Endothelial cell of umbilical vein (primary cell): ENCODE measurements at regions not wholly inside any gene's neighbourhood (a gene's known extent, or its start where the extent isn't known, plus 50 kb on each side); places are given as distances from the start of the nearest gene placed in this dataset.

ENCODE experiments used
- BruUV-seq: library from RNA; stranded (reverse); fragments of 400-500 nt; replicated peaks from 2 replicates; lab custom pipeline; 2021; lab: Mats Ljungman, UMichigan
- CTCF ChIA-PET: fragments of 300-600, 350-600 bp; sonication (Branson Sonifier 250); formaldehyde crosslinking; loops from one replicate; lab custom pipeline; 2021; ENCODE audit warnings: antibody characterized with exemption, inconsistent platforms; lab: Charles Lee
- POLR2A ChIA-PET: fragments of 300-600, 350-600 bp; sonication (Branson Sonifier 250); formaldehyde crosslinking; loops from one replicate; lab custom pipeline; 2021; ENCODE audit warnings: antibody characterized with exemption, inconsistent platforms; lab: Charles Lee
- DNase-seq: peaks from one replicate; pipeline ENCODE4 v3.0.0-alpha.2; 2011; ENCODE audit warnings: low read depth, low spot score
- FAIRE-seq: peaks from 2 replicates; lab custom pipeline; 2011; peaks lifted over from hg19 to GRCh38; lab: Jason Lieb, UNC
- H2AFZ ChIP-seq: 2 replicates; pipeline ENCODE4 v1.6.0; 2012; ENCODE audit warnings: low read depth, low read length, control low read depth, inconsistent platforms
- H3K27ac ChIP-seq: 2 replicates; pipeline ENCODE4 v1.5.1; 2011; ENCODE audit warnings: low read depth, mild to moderate bottlenecking, control low read depth, low read length, moderate library complexity; ENCODE audit not compliant: insufficient read depth
- H3K27me3 ChIP-seq, 2 experiments: 2 replicates each; pipeline versions ENCODE4 v1.6.0 to v1.6.1; 2011; ENCODE audit warnings: low read length in 2 of 2, mixed read lengths in 1 of 2; ENCODE audit not compliant: control insufficient read depth in 2 of 2, insufficient read depth in 2 of 2
- H3K36me3 ChIP-seq, 2 experiments: 2 replicates in 1 of 2; 3 replicates in 1 of 2; pipeline ENCODE4 v1.5.1; 2011; ENCODE audit warnings: low read length in 2 of 2, mild to moderate bottlenecking in 1 of 2, moderate library complexity in 1 of 2; ENCODE audit not compliant: control insufficient read depth in 2 of 2, insufficient read depth in 2 of 2; ENCODE audit errors: extremely low read depth in 1 of 2
- H3K4me1 ChIP-seq: 3 replicates; pipeline ENCODE4 v1.5.1; 2011; ENCODE audit warnings: mild to moderate bottlenecking, low read length; ENCODE audit not compliant: control insufficient read depth, insufficient read depth; ENCODE audit errors: extremely low read depth
- H3K4me2 ChIP-seq: 2 replicates; pipeline ENCODE4 v1.6.1; 2011; ENCODE audit warnings: low read length, control low read depth, mixed read lengths; ENCODE audit not compliant: insufficient read depth
- H3K4me3 ChIP-seq, 3 experiments: fragments of 200-600 bp in 1 of 3; sonication (generic), shearing (Covaris generic) in 1 of 3; replicated peaks in 1 of 3; 2 replicates each; pipeline ENCODE4 v1.5.1; 2011 to 2016; ENCODE audit warnings: control low read depth in 3 of 3, low read length in 3 of 3, mild to moderate bottlenecking in 2 of 3, inconsistent platforms in 1 of 3, low read depth in 1 of 3, moderate library complexity in 1 of 3; ENCODE audit not compliant: insufficient read depth in 1 of 3
- H3K79me2 ChIP-seq: 2 replicates; pipeline ENCODE4 v1.6.0; 2012; ENCODE audit warnings: low read length, inconsistent platforms; ENCODE audit not compliant: control insufficient read depth, insufficient read depth
- H3K9ac ChIP-seq: replicated peaks from 2 replicates; pipeline ENCODE3; 2011; ENCODE audit warnings: low read length, control low read depth; ENCODE audit not compliant: insufficient read depth; ENCODE audit errors: extremely low read depth
- H3K9me1 ChIP-seq: replicated peaks from 3 replicates; pipeline ENCODE4 v1.6.0; 2011; ENCODE audit warnings: mild to moderate bottlenecking, low read length; ENCODE audit not compliant: control insufficient read depth, insufficient read depth; ENCODE audit errors: extremely low read depth
- H3K9me3 ChIP-seq: replicated peaks from 2 replicates; pipeline ENCODE4 v1.5.1; 2012; ENCODE audit warnings: low read length, inconsistent platforms; ENCODE audit not compliant: control insufficient read depth, insufficient read depth
- H4K20me1 ChIP-seq: replicated peaks from 2 replicates; pipeline ENCODE3; 2011; ENCODE audit warnings: mild to moderate bottlenecking, low read length; ENCODE audit not compliant: control insufficient read depth, insufficient read depth; ENCODE audit errors: extremely low read depth
- EZH2 ChIP-seq: IDR thresholded peaks from 2 replicates; pipeline ENCODE4 v1.6.1; 2012; ENCODE audit warnings: borderline replicate concordance, low read depth, mild to moderate bottlenecking, moderate library complexity, low read length, inconsistent platforms; ENCODE audit not compliant: severe bottlenecking
- FOS ChIP-seq: IDR thresholded peaks from 2 replicates; pipeline ENCODE4 v1.6.1; 2011; ENCODE audit warnings: mild to moderate bottlenecking, low read length, moderate library complexity, borderline replicate concordance; ENCODE audit not compliant: insufficient read depth
- GATA2 ChIP-seq: IDR thresholded peaks from 2 replicates; pipeline ENCODE4 v1.7.0; 2011; ENCODE audit warnings: low read depth, mild to moderate bottlenecking, moderate library complexity, mixed read lengths, low read length; ENCODE audit not compliant: insufficient read length, insufficient read depth
- JUN ChIP-seq: IDR thresholded peaks from 2 replicates; pipeline ENCODE4 v1.6.1; 2011; ENCODE audit warnings: borderline replicate concordance, low read depth; ENCODE audit not compliant: insufficient read length, insufficient read depth
- MYC ChIP-seq: IDR thresholded peaks from one replicate; pipeline ENCODE4 v1.6.1; 2011; ENCODE audit warnings: mild to moderate bottlenecking, low read depth, low read length
- POLR2A ChIP-seq: IDR thresholded peaks from 2 replicates; pipeline ENCODE4 v1.6.1; 2012; ENCODE audit warnings: low read depth, mild to moderate bottlenecking, control low read depth, low read length
- POLR2AphosphoS5 ChIP-seq: IDR thresholded peaks from 2 replicates; pipeline ENCODE4 v1.6.1; 2012; ENCODE audit warnings: low read depth, mild to moderate bottlenecking, control low read depth, low read length, moderate library complexity; ENCODE audit not compliant: insufficient read depth
- dilution Hi-C: fragments of 300-500 bp; cut with MboI; formaldehyde crosslinking; loops from one replicate; pipeline ENCODE4 v1.15.0; 2019; ENCODE audit warnings: low sequenced_read_pairs; ENCODE audit not compliant: extremely low pct_ligation_motif_present
- intact Hi-C: fragments of 100-400 bp; cut with micrococcal nuclease; formaldehyde crosslinking; loops from one replicate; pipeline ENCODE4 v1.10.0; 2022
- TF ChIP-seq, protein P1 (sequence below): IDR thresholded peaks from 2 replicates; pipeline ENCODE4 v1.6.1; 2011; ENCODE audit not compliant: insufficient read depth, insufficient read length
- TF ChIP-seq, protein P2 (sequence below), 2 donors: IDR thresholded peaks; 1 replicate in 1 of 2; 2 replicates in 1 of 2; pipeline ENCODE4 v1.5.1; 2011; ENCODE audit warnings: low read length in 2 of 2, mild to moderate bottlenecking in 2 of 2, moderate library complexity in 2 of 2, control low read depth in 1 of 2, inconsistent platforms in 1 of 2, low read depth in 1 of 2; ENCODE audit not compliant: insufficient read depth in 1 of 2; ENCODE audit errors: extremely low read depth in 1 of 2

DNA sequence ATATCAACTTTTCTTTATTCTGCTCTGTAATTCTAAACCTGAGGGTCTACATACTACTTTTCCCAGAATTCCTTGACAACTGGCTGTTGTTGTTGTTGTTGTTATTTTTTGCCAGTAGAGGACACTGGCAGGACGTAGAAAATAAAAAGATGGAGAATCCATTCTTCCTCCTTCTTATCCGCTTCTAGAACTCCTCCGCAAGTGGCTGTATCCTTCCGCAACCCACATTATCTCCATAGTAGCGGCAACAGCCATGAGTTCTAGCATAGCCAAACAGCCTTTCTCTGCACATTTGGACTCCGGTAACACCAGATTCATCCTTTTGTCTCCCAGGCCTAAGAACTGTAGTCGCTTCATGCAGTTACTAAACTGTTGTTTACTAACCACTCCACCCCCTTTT lies 91.1 kb upstream of the CACHD1 start:
- intact Hi-C loops (loop anchor here (5.0 kb wide), 1 partner anchor 298 kb away; no protein-coding TSS in a partner anchor), dilution Hi-C loops (no loop called here)
- BruUV-seq = no TSS peak
- H3K9me3 ChIP-seq = no peaks in the 10 kb centered on the region
- H3K9me1 ChIP-seq = no peaks in the 10 kb centered on the region
- no peak overlapping the region for H3K9ac ChIP-seq
- no peak for TF ChIP-seq POLR2A
- H3K27me3 ChIP-seq = no peaks in the 10 kb centered on the region
- DNase-seq (no peak), FAIRE-seq (no peak)
- H3K4me2 ChIP-seq = no peak overlapping the region
- H3K36me3 ChIP-seq = no peaks in the 10 kb centered on the region
- no peaks in the 10 kb centered on the region for H4K20me1 ChIP-seq
- POLR2A ChIA-PET = no interaction called here
- CTCF ChIA-PET = no interaction called here
- no peaks in the 10 kb centered on the region for H3K4me1 ChIP-seq
- H3K4me3 ChIP-seq = no peak overlapping the region
- no peaks in the 10 kb centered on the region for H3K79me2 ChIP-seq
- no peak overlapping the region for H3K27ac ChIP-seq
- H2AFZ ChIP-seq = no peak overlapping the region

DNA sequence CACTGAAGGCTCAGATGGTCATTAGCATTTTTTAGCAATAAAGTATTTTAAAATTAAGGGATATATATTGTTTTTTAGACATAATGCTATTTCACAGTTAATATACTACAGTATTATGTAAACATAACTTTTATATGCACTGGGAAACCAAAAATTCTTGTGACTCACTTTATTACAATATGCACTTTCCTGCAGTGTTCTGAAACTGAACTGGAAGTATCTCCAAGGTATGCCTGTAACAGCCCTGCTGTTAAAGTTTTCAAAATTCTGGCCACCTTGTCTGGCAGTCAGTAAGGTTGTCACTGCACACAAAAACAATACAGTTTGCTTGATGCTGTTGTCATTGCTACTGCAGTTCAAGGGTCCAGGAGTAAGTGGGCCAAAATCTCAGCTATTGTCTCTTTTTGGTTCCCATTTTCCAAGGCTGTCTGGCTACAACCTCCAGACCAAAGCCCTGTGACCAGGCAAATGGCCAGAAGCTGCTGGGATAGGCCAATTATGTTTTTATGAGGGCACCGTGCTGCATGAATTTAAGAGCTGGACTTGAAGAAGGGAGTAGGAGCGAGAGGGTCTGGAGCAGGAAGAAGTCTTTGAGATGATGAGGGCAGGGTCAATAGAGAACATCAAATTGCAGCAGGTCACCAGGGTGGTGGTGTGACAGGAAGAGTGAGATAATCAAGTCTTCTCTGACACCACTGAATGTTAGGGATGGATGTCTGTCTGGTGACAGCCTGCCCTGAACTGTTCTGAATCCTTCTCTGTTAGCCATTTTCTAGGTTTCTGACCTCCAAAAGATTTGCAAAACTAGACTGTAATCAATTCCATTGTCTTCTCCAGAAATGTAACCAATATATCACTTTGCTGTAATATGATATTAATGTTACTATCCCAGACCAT lies 82.3 kb upstream of the CACHD1 start:
- Histone ChIP-seq H3K9ac (no peak overlapping the region), H3K27me3 (no peaks in the 10 kb centered on the region), H3K4me1 (no peaks in the 10 kb centered on the region), H3K4me3 (no peak overlapping the region), H3K79me2 (no peaks in the 10 kb centered on the region), H3K4me2 (no peak overlapping the region), H3K9me3 (no peaks in the 10 kb centered on the region), H3K9me1 (no peaks in the 10 kb centered on the region), H2AFZ (no peak overlapping the region), H4K20me1 (no peaks in the 10 kb centered on the region), H3K36me3 (no peaks in the 10 kb centered on the region), H3K27ac (no peak overlapping the region)
- dilution Hi-C loops = no loop called here
- DNase-seq (peak; percentile 10), FAIRE-seq (no peak)
- ChIA-PET POLR2A (no interaction called here), CTCF (no interaction called here)
- no peak for TF ChIP-seq JUN
- no peak for TF ChIP-seq FOS
- no peak for TF ChIP-seq GATA2
- TF ChIP-seq, protein P1, sequence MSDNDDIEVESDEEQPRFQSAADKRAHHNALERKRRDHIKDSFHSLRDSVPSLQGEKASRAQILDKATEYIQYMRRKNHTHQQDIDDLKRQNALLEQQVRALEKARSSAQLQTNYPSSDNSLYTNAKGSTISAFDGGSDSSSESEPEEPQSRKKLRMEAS = no peak
- no peak for TF ChIP-seq POLR2AphosphoS5
- TF ChIP-seq EZH2 = no peak
- TF ChIP-seq, protein P2, sequence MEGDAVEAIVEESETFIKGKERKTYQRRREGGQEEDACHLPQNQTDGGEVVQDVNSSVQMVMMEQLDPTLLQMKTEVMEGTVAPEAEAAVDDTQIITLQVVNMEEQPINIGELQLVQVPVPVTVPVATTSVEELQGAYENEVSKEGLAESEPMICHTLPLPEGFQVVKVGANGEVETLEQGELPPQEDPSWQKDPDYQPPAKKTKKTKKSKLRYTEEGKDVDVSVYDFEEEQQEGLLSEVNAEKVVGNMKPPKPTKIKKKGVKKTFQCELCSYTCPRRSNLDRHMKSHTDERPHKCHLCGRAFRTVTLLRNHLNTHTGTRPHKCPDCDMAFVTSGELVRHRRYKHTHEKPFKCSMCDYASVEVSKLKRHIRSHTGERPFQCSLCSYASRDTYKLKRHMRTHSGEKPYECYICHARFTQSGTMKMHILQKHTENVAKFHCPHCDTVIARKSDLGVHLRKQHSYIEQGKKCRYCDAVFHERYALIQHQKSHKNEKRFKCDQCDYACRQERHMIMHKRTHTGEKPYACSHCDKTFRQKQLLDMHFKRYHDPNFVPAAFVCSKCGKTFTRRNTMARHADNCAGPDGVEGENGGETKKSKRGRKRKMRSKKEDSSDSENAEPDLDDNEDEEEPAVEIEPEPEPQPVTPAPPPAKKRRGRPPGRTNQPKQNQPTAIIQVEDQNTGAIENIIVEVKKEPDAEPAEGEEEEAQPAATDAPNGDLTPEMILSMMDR (IDR thresholded peaks at IDR 0.05; ENCODE audit: extremely low read depth in 1 of 2, insufficient read depth in 1 of 2, low read depth in 1 of 2, low read length in 2 of 2) = no peak
- no peak for TF ChIP-seq POLR2A
- TF ChIP-seq MYC = no peak
- intact Hi-C loops = loop anchor here (10.0 kb wide), 1 partner anchor 437 kb away; no protein-coding TSS in a partner anchor
- no TSS peak for BruUV-seq
